PC-3 (cell line): ENCODE measurements at regions not wholly inside any gene's neighbourhood (a gene's known extent, or its start where the extent isn't known, plus 50 kb on each side); places are given as distances from the start of the nearest gene placed in this dataset.

Experiments used
- ATAC-seq: fragments of 200-7000 bp; cut with Tn5 transposase; 2 replicates; pipeline ENCODE4 v1.9.1; 2020; ENCODE audit warnings: mild to moderate bottlenecking, moderate library complexity
- BruUV-seq: library from RNA; stranded (reverse); fragments of 400-500 nt; replicated peaks from 2 replicates; lab custom pipeline; 2021; lab: Mats Ljungman, UMichigan
- CTCF ChIA-PET: fragments of 300-600 bp; sonication (Branson Sonifier 250); formaldehyde crosslinking; loops from one replicate; lab custom pipeline; 2022; ENCODE audit warnings: antibody characterized with exemption; lab: Charles Lee
- POLR2A ChIA-PET: fragments of 300-600 bp; sonication (Branson Sonifier 250); formaldehyde crosslinking; loops from one replicate; lab custom pipeline; 2022; ENCODE audit warnings: antibody characterized with exemption; ENCODE audit not compliant: unreplicated experiment; lab: Charles Lee
- DNase-seq: peaks from one replicate; pipeline ENCODE4 v3.0.0-alpha.2; 2015
- H2AFZ ChIP-seq: fragments of 300-600 bp; sonication (generic); 2 replicates; pipeline ENCODE4 v1.6.0; 2016; ENCODE audit warnings: antibody characterized with exemption, low read length
- H3F3A ChIP-seq: fragments of 300-600 bp; sonication (generic); one replicate; pipeline ENCODE4 v1.6.0; 2017; ENCODE audit warnings: antibody characterized with exemption, low read length, control low read depth, mild to moderate bottlenecking; ENCODE audit not compliant: unreplicated experiment
- H3K27ac ChIP-seq: fragments of 300-600 bp; sonication (generic); 2 replicates; pipeline ENCODE4 v1.5.1; 2016; ENCODE audit warnings: mild to moderate bottlenecking, low read length
- H3K27me3 ChIP-seq: fragments of 300-600 bp; sonication (generic); 2 replicates; pipeline ENCODE4 v1.6.1; 2016; ENCODE audit warnings: low read length, mixed read lengths
- H3K36me3 ChIP-seq: fragments of 300-600 bp; sonication (generic); 2 replicates; pipeline ENCODE4 v1.6.1; 2016; ENCODE audit warnings: low read depth, mixed run types, low read length, mixed read lengths
- H3K4me1 ChIP-seq: fragments of 300-600 bp; sonication (generic); 2 replicates; pipeline ENCODE4 v1.5.1; 2016; ENCODE audit warnings: low read length; ENCODE audit not compliant: insufficient read depth
- H3K4me2 ChIP-seq: fragments of 300-600 bp; sonication (generic); 2 replicates; pipeline ENCODE4 v1.6.0; 2016; ENCODE audit warnings: low read length
- H3K4me3 ChIP-seq: fragments of 300-600 bp; sonication (generic); 2 replicates; pipeline ENCODE4 v1.5.1; 2016; ENCODE audit warnings: mild to moderate bottlenecking, low read length, mixed read lengths
- H3K79me2 ChIP-seq: fragments of 300-600 bp; sonication (generic); 2 replicates; pipeline ENCODE4 v1.6.1; 2017; ENCODE audit warnings: low read length, mixed read lengths
- H3K9ac ChIP-seq: fragments of 300-600 bp; sonication (generic); 2 replicates; pipeline ENCODE4 v1.6.0; 2016; ENCODE audit warnings: mild to moderate bottlenecking, low read length
- H3K9me2 ChIP-seq: fragments of 300-600 bp; sonication (generic); replicated peaks from 2 replicates; pipeline ENCODE4 v1.6.1; 2016; ENCODE audit warnings: mixed run types, low read length, mixed read lengths
- H3K9me3 ChIP-seq: fragments of 300-600 bp; sonication (generic); 2 replicates; pipeline ENCODE4 v1.6.1; 2016; ENCODE audit warnings: low read length, mixed read lengths
- H4K20me1 ChIP-seq: fragments of 300-600 bp; sonication (generic); 2 replicates; pipeline ENCODE4 v1.6.1; 2016; ENCODE audit warnings: low read length, mixed read lengths
- CTCF ChIP-seq: fragments of 300-600 bp; sonication (generic); conservative IDR thresholded peaks from 2 replicates; pipeline ENCODE4 v1.5.1; 2017; ENCODE audit warnings: antibody characterized with exemption, low read depth, mild to moderate bottlenecking, low read length
- EZH2 ChIP-seq: fragments of 300-600 bp; sonication (generic); IDR thresholded peaks from one replicate; pipeline ENCODE4 v1.6.1; 2017; ENCODE audit warnings: antibody characterized with exemption, mild to moderate bottlenecking, low read length; ENCODE audit not compliant: unreplicated experiment
- EZH2phosphoT487 ChIP-seq: fragments of 300-600 bp; sonication (generic); IDR thresholded peaks from 2 replicates; pipeline ENCODE4 v1.6.1; 2018; ENCODE audit warnings: mild to moderate bottlenecking, antibody characterized with exemption, low read length, borderline replicate concordance
- intact Hi-C: fragments of 100-400 bp; cut with micrococcal nuclease; formaldehyde crosslinking; loops from 2 replicates; pipeline ENCODE4 v1.9.0; 2023

GRCh38 chr6:97665446-97665845 is 382.4 kb upstream of the MMS22L start:
- intact Hi-C loops, result no loop called here
- H3K9me2 ChIP-seq, result no peaks in the 10 kb centered on the region
- no peaks in the 10 kb centered on the region for H3K9me3 ChIP-seq
- no peaks in the 10 kb centered on the region for H3K4me1 ChIP-seq
- ATAC-seq (no peak), DNase-seq (no peak)
- CTCF ChIA-PET, result no interaction called here
- no peak overlapping the region for H3K27ac ChIP-seq
- BruUV-seq, result no TSS peak
- H3K36me3 ChIP-seq, result no peaks in the 10 kb centered on the region
- H3K4me2 ChIP-seq, result no peak overlapping the region
- no peaks in the 10 kb centered on the region for H4K20me1 ChIP-seq
- H3K4me3 ChIP-seq, result no peak overlapping the region
- peaks cover 7% of the 10 kb centered on the region; the same call in 1 of the 2 replicates for H3K27me3 ChIP-seq
- TF ChIP-seq EZH2phosphoT487, result no peak
- TF ChIP-seq EZH2, result no peak
- TF ChIP-seq CTCF, result no peak
- no peak overlapping the region for H2AFZ ChIP-seq
- no peak overlapping the region for H3K9ac ChIP-seq
- no peaks in the 10 kb centered on the region for H3F3A ChIP-seq
- POLR2A ChIA-PET, result no interaction called here
- H3K79me2 ChIP-seq, result no peaks in the 10 kb centered on the region

GRCh38 chr6:97666889-97667288 is 383.9 kb upstream of the MMS22L start:
- peaks cover 7% of the 10 kb centered on the region; the same call in 1 of the 2 replicates for H3K27me3 ChIP-seq
- no peaks in the 10 kb centered on the region for H3F3A ChIP-seq
- no peaks in the 10 kb centered on the region for H3K9me2 ChIP-seq
- BruUV-seq, result no TSS peak
- DNase-seq (no peak), ATAC-seq (no peak)
- CTCF ChIA-PET, result no interaction called here
- no peak overlapping the region for H3K4me3 ChIP-seq
- H3K9ac ChIP-seq, result no peak overlapping the region
- intact Hi-C loops, result no loop called here
- H3K4me2 ChIP-seq, result no peak overlapping the region
- no peak overlapping the region for H3K27ac ChIP-seq
- H3K36me3 ChIP-seq, result no peaks in the 10 kb centered on the region
- TF ChIP-seq EZH2, result no peak
- no peak for TF ChIP-seq EZH2phosphoT487
- no peak for TF ChIP-seq CTCF
- POLR2A ChIA-PET, result no interaction called here
- H4K20me1 ChIP-seq, result no peaks in the 10 kb centered on the region
- no peaks in the 10 kb centered on the region for H3K79me2 ChIP-seq
- no peak overlapping the region for H2AFZ ChIP-seq
- no peaks in the 10 kb centered on the region for H3K9me3 ChIP-seq
- no peaks in the 10 kb centered on the region for H3K4me1 ChIP-seq

GRCh38 chr6:97668716-97669115 is 385.7 kb upstream of the MMS22L start:
- intact Hi-C loops, result no loop called here

More at GRCh38 chr6:97668716-97669115, 385.7 kb upstream of the MMS22L start:
- no peak overlapping the region for H3K9ac ChIP-seq
- DNase-seq (no peak), ATAC-seq (no peak)
- ChIA-PET POLR2A (no interaction called here), CTCF (no interaction called here)
- H3K4me2 ChIP-seq, result no peak overlapping the region
- no peak overlapping the region for H3K4me3 ChIP-seq
- H3K9me3 ChIP-seq, result no peaks in the 10 kb centered on the region
- peaks cover 7% of the 10 kb centered on the region; the same call in 1 of the 2 replicates for H3K27me3 ChIP-seq
- no peaks in the 10 kb centered on the region for H3K79me2 ChIP-seq
- no peak overlapping the region for H3K27ac ChIP-seq
- H3K36me3 ChIP-seq, result no peaks in the 10 kb centered on the region
- H3K4me1 ChIP-seq, result no peaks in the 10 kb centered on the region
- no TSS peak for BruUV-seq
- no peaks in the 10 kb centered on the region for H3K9me2 ChIP-seq
- no peaks in the 10 kb centered on the region for H4K20me1 ChIP-seq
- H2AFZ ChIP-seq, result no peak overlapping the region
- TF ChIP-seq EZH2phosphoT487 (no peak), EZH2 (no peak), CTCF (no peak)
- H3F3A ChIP-seq, result no peaks in the 10 kb centered on the region
